HG03469 (cell line): ENCODE measurements at regions not wholly inside any gene's neighbourhood (a gene's known extent, or its start where the extent isn't known, plus 50 kb on each side); places are given as distances from the start of the nearest gene placed in this dataset.

Experiments used
- ATAC-seq: cut with Tn5 transposase; IDR thresholded peaks from one replicate; pipeline ENCODE4 v1.9.1; 2021; ENCODE audit warnings: mild to moderate bottlenecking, moderate library complexity, moderate number of reproducible peaks; ENCODE audit not compliant: unreplicated experiment

DNA sequence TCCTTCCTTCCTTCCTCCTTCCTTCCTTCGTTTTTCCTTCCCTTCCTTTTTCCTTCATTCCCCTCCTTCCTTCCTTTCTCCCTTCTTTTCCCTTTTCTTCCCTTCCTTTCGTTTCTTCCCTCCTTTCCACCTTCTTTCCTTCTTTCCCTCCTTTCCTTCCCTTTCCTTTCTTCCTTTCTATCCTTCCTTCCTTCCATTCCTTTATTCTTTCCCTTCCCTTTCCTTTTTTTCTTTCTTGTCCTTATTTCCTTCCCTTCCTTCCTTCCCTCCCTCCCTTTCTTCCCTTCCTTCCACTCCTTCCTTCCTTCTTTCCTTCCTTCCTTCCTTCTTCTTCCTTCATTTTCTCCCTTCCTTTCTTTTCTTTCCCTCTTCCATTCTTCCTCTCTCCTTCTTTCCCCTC, 394.6 kb downstream of the GABRB3 start:
- no peak for ATAC-seq

DNA sequence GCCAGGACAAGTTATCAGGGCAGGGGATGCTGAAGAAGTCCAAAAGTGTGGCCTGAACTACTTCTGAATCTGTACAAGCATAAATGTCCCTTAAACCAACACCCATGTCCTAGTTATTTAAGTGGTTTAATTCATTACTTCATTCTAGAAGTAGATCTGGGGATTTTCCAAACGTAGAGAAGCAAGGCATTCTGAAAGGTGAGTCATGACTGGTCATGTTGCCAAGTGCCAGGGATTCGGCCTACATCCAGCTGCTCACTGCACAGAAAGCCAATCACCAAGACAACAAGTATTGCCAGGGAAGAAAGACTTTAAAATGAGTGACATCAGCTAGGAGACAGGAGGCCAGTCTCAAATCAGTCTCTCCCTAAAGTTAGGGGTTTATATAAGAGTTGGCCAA, 396.6 kb downstream of the GABRB3 start:
- no peak for ATAC-seq

DNA sequence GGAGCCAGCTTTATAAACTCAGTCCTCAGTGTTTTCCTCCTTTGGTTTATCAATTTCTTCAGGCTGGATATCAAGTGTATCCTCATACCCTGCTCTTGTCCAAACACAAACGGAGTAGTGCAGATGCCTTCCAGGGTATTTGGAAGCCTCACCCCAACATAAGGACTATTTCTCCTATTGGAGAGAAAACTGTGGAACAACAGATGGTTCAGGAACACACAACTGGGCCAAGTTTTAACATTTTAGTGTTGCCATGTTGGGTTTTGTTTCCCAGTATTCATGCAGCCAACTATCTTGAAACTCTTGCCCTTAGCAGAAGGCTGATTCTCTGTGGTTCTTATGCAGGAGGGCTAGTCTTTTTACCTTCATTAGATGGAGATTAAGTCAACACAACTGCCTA, 398.1 kb downstream of the GABRB3 start:
- no peak for ATAC-seq

DNA sequence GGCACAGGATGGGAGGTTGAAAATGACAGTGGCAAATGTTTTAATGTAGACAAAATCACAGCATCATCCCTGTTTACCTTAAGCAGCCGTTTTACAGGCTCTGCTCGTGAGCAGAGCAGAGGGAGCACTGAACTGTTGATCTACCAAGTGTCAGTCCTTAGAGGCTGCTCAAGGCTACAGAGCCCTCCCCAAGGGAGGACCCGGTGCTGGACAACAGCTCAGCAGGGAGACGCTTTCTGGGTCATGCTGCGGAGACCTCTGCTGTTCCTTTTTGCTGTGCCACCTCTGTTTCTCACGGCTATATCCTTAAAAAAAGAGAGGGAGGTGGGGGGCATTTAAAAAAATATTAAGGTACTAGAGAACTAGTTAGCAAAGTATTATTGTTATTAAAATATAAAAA, 400.2 kb downstream of the GABRB3 start:
- no peak for ATAC-seq

DNA sequence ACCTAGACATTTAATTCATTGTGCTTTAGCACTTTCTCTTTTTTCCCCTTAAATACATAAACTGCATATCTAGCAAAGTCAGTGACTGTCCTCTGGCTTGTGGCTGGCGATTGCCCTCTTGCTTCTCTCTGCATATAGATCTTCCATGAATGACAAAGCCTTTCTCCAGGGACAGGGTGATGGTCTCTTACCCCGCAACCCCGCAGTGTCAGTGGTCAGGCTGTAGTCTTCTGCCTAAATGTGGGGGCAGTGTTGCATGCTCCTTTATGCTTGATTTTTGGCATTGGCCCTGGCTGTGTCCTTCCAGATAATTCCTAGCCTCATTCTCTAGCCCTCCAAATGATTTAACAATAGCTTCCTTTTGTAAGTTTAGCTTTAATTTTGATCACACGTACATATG, 407.8 kb downstream of the GABRB3 start:
- no peak for ATAC-seq

DNA sequence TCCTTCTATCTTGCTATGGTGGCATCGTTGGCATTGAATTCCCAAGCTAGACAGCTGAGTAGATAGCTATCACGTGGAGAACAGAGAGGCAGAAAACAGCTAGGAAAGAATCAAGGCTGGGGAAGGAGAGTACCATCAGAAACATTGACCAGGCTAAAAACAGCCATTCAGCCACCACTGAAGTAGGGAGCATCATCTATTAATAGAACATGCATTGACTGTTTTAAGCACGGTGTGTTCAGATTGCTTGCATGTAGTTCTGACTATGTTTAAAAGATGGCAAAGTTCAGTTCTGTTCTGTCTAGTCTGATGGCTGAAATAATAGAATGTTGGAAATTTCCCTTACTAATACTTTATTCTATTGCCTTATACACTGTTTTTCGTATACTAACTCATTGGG, 413.0 kb downstream of the GABRB3 start:
- ATAC-seq: no peak

DNA sequence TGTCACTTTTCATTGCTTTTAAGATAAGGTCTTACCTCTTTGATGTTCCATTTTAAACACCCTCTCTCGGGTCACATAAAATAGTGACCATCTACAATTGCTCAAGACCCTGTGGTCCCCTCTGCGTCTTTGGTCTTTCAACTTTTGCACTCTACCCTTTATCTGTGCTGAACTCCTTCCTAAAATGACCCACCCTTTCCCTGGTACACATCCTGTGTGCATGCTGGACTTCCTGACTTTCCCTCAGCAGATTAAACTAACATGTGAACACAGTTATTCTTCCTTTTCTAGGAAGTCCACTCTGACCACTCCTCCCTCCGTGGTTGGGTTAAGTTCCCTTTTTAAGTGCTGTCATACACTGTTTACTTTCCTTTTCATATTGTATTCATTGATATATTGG, 414.2 kb downstream of the GABRB3 start:
- ATAC-seq: no peak

DNA sequence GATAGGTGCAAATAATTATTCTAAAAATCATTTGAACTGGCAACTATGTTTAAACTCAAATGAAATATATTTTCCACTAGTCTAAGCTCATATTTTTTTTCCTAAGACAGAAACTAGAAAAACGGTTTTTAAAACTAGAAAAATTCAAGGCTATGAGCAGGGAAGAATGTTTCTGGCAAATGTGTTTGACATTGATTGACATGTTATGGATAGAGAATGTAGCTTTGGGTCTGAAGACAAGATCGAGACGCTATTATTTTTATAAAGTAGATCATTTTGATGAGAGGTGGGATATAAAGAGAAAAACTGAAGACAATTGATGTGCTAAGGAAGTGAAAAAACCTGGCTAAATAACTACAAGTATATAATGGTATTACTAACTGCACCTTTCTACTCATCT, 415.2 kb downstream of the GABRB3 start:
- no peak for ATAC-seq

DNA sequence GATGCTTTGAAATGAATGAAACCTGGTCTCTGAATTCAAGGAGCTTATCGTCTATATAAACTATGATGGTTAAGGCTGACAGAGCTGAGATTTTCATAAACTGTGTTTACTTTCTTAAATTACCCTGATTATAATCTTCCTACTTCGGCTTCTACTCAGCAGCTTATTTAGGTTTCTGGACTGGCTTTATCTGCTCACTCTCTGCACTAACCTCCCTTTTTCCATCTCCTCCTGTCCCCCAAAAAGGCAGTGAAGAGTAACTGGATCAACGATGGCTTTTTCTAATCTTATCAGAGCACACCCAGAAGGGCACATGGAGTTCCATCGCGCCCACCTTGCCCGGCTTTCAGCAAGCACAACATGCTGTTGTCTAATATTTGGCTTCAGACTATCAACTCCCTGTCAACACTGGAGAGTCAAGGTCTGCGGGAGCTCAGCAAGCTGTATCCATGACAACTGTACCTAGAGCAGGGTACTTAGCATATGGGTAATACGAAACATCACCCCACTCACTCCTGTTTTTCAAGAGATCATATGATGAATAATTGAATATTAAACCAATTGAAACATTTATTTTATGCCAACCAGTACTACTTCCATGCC, 417.3 kb downstream of the GABRB3 start:
- ATAC-seq: no peak

DNA sequence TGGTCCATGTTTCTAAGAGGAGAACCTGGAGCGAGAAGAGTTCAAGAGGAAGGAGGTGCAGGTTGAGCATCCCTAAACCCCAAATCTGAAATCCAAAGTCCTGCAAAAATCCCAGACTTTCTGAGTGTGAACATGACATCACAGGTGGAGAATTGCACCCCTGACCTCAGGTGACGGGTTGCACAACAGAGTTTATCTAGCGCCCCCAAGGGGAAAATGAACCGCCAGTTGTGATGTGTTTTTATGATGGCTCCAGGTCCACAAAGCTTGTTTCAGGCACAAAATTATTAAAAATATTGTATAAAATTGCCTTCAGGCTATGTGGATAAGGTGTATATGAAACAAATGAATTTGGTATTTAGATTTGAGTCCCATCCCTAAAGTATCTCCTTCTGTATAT, 420.0 kb downstream of the GABRB3 start:
- ATAC-seq: no peak

DNA sequence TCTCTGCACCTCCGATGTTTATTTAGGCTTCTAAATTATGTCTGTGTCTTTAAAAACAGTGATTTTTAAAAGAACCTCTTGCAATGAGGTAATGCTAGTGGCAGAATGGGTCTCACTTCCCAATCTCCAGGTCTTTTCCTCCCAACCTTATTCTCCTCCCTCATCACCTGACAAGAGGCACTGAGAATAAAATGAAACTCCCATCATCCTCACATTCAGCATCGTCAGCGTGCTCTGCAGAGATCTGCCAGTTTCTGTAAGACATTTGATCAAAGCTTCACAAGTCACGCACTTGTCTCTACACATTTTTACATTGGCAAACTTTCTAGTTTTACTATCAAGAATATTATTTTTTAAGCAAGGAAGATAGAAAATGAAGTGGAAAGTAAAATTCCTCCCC, 420.5 kb downstream of the GABRB3 start:
- no peak for ATAC-seq

DNA sequence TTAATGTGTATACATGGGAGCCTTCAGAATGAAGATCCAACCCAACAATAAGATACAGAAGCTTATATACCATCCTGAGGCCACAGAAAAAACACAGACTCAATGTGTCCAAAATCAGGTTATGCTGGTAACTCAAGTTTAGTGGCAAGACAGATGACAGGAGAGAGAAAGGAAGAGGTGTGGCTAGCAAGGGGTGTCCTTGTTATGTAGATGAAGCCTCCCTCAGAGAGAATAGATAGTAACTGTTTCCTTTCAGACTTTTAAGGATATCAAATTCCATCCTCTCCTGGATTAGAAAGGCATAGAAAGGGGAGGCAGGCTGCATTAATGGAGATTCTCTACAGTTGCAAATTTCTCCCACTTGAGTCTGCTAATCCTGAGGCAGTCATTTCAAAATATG, 447.4 kb downstream of the GABRB3 start:
- no peak for ATAC-seq

DNA sequence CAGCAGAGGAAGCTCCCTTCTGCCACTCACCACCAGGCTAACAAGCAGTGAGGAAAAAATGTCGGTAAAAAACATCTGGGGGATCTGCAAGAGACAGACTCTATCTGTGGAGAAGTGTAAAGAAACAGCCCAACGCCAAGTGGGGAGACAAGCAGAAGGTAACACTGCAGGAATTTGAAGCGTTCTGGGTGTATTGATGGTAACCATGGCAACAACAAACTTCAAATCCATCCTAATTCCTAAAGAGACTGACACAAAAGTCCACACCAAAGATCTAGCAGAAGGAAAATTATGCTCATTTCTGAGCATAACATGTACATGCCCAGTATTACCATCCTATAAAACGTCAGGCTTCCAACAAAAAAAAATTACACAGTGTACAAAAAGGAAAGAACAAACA, 449.3 kb downstream of the GABRB3 start:
- no peak for ATAC-seq

DNA sequence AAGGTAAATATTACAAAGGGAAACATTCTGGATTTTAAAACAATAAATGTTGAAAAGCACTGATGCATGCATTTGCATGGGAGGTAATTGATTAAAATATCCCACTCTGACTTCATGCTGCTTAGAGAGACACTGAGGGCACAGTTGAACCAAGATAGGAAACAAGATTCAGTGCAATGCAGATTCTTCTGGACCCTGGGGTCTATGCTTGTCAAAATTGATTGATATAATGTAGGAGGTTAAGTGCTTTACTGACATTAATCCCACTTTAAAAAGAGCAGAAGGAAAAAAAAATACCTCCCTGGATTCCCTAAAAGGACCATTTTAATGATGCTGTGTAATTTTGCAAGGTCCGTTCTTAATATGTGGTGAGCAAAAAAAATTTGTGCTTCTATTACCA, 454.2 kb downstream of the GABRB3 start:
- no peak for ATAC-seq

DNA sequence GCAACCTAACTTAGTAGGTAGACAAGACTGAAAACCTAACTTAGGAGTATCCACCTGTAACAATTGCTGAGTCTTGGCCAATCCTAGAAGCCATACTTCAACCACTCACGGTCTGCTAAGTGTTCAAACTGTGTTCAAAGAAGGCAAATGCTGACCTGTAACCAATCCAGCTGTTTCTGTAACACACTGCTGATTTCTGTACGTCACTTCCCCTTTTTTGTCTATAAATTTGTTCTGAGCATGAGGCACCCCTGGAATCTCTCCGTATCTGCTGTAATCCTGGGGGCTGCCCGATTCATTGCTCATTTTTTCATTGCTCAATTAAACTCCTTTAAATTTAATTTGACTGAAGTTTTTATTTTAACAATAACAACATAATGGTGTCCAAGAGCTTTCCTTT, 451.4 kb upstream of the ATP10A start:
- ATAC-seq: no peak

DNA sequence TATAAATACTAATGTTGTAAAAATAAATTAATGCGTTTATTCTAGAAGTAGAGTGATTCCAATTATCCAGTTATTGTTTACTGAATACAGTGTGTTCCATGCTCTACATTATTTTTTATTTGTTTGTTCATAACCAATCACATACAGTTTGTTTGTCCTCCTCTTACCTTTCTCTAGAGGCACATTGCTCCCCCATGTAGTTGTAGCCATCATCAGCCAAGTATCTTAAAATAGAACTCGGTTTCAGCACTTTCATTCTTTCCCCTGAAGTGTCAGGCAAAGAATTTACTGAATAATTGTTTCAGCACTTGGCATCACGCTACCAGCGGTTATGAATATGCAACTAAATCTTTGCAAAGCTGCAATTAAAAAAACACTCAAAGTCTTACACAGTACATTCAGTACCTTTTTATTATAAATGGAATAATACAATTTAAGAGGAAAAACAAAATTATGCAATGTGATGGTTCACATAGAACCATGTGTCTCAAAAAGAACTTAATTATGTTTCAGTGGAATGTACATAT, 448.6 kb upstream of the ATP10A start:
- ATAC-seq: no peak

DNA sequence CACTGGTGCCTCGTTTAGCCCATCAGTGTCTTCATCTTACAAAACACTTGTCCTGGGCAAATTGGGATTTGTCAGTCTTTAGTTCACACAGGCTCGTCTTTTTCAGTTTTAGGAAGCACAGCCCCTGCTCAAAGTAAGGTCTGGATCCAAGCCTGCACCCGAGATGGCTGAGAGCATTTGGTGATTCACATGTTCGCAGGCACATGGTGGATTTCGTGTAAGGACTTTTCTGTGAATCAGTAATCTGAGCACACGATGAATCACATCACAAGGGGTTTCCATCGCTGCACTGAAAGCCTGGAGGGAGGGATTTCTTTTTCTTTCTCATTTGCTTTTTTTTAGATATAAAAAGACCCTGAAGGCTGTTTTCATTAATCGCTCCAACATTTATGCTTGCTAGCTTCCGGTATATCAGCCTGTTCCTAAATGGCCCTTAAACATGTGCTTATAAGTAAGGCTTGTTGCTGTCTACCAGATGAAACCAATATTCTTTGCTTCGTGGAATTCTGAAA, 435.6 kb upstream of the ATP10A start:
- no peak for ATAC-seq

DNA sequence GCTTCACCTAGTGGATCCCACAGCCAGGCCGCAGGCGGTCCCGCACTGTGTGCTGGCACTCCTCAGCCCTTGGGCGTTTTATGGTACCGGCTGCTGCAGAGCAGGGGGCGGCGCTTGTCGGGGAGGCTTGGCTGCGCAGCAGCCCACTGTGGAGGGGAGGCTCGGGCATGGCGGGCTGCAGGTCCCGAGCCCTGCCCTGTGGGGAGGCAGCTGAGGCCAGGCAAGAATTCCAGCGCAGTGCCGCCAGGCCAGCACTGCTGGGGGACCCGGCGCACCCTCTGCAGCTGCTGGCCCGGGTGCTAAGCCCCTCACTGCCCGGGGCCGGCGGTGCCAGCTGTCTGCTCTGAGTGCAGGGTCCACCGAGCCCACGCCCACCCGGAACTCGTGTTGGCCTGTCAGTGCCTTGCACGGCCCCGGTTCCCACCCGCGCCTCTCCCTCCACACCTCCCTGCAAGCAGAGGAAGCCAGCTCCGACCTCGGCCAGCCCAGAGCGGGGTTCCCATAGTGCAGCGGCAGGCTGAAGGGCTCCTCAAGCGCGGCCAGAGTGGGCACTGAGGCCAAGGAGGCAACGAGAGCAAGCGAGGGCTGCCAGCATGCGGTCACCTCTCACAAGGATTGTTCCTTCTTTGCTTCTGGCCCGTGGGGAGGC, 435.0 kb upstream of the ATP10A start:
- ATAC-seq: no peak

DNA sequence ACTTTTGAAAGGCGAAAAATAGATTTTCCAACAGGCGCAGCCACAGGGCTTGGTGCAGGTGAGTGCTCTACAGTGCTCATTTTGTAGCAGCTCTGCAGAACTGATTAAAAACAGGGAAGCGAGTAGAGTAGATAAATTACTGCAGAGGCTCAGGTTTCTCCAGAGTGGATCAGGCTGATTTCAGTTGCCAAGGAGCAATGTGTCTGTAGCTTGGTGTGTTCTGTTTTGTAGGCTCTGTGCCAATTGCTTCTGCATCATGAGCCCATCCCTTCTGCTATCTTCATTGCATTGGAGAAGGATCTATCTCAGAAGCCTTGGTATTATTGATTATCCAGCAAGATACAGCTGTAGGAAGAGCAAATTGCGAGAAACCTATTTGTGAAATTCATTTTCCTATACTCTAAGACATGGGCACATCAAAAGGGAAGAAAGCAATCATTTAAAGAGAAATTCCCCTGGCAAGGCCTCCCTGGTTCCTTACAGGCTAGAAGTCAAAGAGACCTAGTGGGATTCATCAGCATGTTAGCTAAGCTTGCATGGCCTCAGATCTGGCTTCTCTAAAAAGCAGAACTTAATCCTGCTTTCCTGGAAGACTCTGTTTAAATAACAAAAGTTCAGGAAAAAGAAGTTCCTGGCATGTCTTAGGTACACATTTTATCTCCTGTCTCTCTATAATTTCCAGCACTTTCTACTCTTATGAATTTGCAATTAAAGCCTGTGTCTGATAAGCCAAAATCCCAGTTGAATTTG, 432.4 kb upstream of the ATP10A start:
- no peak for ATAC-seq

DNA sequence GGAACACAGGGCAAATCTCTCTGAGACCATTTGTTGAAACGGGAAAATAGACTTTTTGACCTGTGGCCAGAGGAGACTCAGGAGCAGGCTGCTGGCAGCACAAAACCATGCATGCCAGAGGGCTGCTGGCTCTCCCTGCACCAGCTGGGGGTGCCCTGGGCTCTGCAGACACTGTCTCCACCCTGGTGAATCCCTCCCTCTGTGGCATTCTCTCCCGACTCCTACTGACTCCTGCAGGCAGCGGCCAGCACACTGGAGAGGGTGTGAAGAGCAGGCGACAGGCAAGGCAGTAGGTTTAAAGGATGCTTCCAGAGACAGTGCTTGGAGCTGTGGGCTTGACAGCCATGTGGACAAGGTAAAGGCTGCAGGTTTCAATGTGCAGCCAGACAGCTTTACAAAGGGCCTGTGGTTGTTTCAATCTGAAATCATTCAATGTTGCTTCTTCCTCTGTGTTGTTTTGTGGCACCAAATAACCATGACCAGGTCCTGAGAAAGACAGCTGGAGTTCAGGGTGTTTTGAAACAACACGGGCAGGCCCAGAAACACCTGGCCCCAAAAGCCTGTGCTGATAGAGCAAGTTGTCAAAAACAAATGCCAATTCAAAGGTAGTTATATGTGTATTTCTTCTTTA, 431.0 kb upstream of the ATP10A start:
- no peak for ATAC-seq

DNA sequence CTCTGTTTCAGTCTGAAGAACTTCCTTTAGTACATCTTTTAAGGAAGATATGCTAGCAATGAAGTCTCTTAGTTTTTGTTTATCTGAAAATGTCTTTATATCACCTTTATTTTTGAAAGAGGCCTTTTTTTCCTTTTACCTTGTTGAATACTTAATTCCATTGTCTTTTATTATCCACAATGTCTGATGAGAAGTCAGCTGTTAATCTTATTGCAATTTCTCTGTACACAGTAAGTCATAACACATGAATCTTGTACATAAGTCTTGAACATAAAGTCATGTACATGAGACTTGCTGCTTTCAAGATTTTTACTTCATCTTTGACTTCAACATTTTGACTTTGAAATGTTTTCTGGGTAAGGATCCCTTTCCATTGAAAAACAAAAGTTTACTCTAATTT, 424.3 kb upstream of the ATP10A start:
- ATAC-seq: no peak

DNA sequence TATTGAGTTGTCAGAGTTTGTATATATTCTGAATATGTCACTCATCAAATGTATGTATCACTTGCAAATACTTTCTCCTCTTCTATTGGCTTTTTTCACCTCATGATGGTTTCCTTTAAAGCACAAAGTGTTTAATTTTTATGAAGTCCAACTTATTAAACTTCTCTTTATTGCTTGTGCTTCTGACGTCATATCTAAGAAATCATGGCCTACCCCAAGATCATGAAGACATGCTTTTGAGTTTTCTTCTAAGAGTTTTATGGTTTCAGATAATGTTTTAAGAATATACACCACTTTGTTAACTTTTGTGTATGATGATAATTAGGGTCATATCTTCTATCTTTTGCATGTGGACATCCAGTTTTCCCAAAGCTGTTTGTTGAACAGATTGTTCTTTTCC, 417.2 kb upstream of the ATP10A start:
- no peak for ATAC-seq
